ENCODE measurements at regions not wholly inside any gene's neighbourhood (a gene's known extent, or its start where the extent isn't known, plus 50 kb on each side); places are given as distances from the start of the nearest gene placed in this dataset.

DNA sequence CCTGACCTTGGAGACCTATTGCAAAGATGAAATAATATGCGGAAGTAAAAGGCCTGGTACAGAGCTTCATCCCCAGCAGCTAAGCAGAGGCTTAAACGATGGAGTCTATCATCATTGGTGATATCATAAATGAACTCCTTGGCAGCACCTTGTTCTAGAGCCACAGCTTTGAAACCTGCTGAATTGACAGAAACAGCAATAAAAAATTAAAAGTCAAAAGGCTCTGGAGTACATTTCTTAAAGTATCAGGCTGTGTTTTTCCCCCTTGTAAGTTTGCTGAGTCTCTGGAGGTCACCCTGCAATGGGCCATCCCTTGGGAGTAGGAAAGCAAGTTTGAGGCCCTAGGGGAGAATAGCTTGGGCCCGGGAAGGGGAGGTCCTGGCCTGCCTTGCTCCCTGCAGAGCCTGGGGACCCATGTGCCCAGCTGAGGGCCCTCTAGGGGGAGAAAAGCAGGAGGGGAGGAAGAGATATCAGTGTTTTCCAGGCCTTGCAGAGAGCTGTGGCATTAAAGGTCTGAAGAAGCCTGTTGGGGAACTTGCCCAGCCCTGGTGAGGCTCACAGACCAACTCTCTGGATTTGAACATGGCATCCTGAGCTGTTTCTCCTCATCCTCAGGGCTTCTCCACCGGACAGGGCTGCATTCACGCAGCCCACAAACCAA, 416.1 kb downstream of the ZNF536 start:
- Histone ChIP-seq H3K27me3 (ENCODE audit: insufficient read depth, low read length) (no peaks in the 10 kb centered on the region), H3K27ac (ENCODE audit: low read depth, low read length) (no peak overlapping the region), H3K36me3 (ENCODE audit: insufficient read depth, low read length) (no peaks in the 10 kb centered on the region), H3K4me3 (ENCODE audit: insufficient read depth, low read length) (no peak overlapping the region), H3K79me2 (ENCODE audit: insufficient read depth, low read length) (no peaks in the 10 kb centered on the region), H2AFZ (ENCODE audit: low read length) (no peak overlapping the region), H4K20me1 (ENCODE audit: insufficient read depth, low read length) (no peaks in the 10 kb centered on the region), H3K4me2 (ENCODE audit: insufficient read depth, low read length) (no peak overlapping the region), H3K9me3 (ENCODE audit: low read depth, low read length) (no peaks in the 10 kb centered on the region), H3K4me1 (ENCODE audit: insufficient read depth, low read length) (no peaks in the 10 kb centered on the region)
- DNase-seq (ENCODE audit: insufficient read length, low spot score, missing footprints), result no peak
- TF ChIP-seq, protein P1, sequence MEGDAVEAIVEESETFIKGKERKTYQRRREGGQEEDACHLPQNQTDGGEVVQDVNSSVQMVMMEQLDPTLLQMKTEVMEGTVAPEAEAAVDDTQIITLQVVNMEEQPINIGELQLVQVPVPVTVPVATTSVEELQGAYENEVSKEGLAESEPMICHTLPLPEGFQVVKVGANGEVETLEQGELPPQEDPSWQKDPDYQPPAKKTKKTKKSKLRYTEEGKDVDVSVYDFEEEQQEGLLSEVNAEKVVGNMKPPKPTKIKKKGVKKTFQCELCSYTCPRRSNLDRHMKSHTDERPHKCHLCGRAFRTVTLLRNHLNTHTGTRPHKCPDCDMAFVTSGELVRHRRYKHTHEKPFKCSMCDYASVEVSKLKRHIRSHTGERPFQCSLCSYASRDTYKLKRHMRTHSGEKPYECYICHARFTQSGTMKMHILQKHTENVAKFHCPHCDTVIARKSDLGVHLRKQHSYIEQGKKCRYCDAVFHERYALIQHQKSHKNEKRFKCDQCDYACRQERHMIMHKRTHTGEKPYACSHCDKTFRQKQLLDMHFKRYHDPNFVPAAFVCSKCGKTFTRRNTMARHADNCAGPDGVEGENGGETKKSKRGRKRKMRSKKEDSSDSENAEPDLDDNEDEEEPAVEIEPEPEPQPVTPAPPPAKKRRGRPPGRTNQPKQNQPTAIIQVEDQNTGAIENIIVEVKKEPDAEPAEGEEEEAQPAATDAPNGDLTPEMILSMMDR (IDR thresholded peaks at IDR 0.05; ENCODE audit: extremely low read depth, low read depth, low read length), result no peak

DNA sequence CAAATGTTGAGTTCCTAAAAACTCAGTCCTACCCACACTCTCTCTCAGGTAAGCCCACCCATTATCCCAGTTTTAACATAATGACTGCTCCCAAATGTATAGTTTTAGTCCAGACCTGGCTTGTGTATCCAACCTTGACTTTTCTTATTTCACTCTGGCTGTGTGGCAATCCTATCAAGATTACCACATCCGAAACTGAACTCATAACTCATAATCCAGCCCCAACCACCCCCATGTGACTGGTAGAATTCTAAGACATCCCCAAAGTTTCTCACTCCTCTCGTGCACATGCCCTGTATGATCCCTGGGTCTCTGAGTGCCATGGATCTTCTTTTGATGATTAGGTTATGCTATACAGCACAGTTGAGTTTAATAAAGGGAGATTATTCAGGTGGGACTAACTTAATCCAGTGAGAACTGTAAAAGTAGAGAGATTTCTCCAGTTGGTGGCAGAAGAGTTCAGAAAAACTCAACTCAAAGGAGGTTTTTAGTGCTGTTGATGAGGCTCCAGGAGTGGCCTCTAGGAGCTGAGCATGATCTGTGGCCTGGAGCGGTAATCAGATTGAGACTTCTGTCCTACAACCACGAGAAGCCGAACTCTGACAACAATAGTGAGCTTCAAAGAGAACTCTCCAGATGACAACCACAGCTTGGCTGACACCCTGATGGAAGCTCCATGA, 413.4 kb downstream of the ZNF536 start:
- Histone ChIP-seq H2AFZ (ENCODE audit: low read length) (no peak overlapping the region), H3K9me3 (ENCODE audit: low read depth, low read length) (no peaks in the 10 kb centered on the region), H3K4me1 (ENCODE audit: insufficient read depth, low read length) (no peaks in the 10 kb centered on the region), H3K79me2 (ENCODE audit: insufficient read depth, low read length) (no peaks in the 10 kb centered on the region), H3K36me3 (ENCODE audit: insufficient read depth, low read length) (no peaks in the 10 kb centered on the region), H3K27ac (ENCODE audit: low read depth, low read length) (no peak overlapping the region), H3K27me3 (ENCODE audit: insufficient read depth, low read length) (no peaks in the 10 kb centered on the region), H3K4me3 (ENCODE audit: insufficient read depth, low read length) (no peak overlapping the region), H3K4me2 (ENCODE audit: insufficient read depth, low read length) (no peak overlapping the region), H4K20me1 (ENCODE audit: insufficient read depth, low read length) (no peaks in the 10 kb centered on the region)
- DNase-seq (ENCODE audit: insufficient read length, low spot score, missing footprints), result no peak
- TF ChIP-seq, protein P1 (IDR thresholded peaks at IDR 0.05; ENCODE audit: extremely low read depth, low read depth, low read length), result no peak

DNA sequence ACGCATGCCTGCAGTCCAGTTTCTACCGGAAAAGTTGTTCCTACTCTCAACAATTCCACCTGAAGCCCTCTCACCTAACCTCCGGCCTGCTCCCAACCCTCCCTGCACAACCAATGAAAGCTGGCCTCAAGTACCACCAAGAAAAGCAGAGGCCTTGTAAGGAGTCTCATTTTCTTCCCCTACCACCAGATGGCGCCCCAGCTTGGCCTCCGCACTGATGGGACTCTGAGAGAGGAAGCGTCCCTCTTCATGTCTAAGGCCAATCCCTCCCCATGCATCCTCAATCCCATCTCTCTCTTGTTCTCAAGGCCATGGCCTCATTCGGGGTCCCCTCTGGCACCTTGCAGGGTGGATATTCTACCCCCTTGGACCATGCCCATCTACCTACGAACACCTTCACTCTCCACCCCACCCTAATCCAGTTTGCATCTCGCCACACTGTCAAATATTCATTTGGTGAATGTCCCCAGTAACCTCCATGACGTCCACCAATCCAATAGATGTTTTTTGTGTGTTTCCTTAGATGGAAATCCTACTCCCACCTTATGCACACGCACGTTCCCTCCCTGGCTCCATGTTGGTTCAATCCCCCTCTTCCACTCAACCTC, 412.8 kb downstream of the ZNF536 start:
- H2AFZ ChIP-seq (ENCODE audit: low read length), result no peak overlapping the region
- no peaks in the 10 kb centered on the region for H3K4me1 ChIP-seq (ENCODE audit: insufficient read depth, low read length)
- H3K4me2 ChIP-seq (ENCODE audit: insufficient read depth, low read length), result no peak overlapping the region
- H3K27ac ChIP-seq (ENCODE audit: low read depth, low read length), result no peak overlapping the region
- no peaks in the 10 kb centered on the region for H4K20me1 ChIP-seq (ENCODE audit: insufficient read depth, low read length)
- H3K79me2 ChIP-seq (ENCODE audit: insufficient read depth, low read length), result no peaks in the 10 kb centered on the region
- H3K36me3 ChIP-seq (ENCODE audit: insufficient read depth, low read length), result no peaks in the 10 kb centered on the region
- H3K9me3 ChIP-seq (ENCODE audit: low read depth, low read length), result no peaks in the 10 kb centered on the region
- H3K27me3 ChIP-seq (ENCODE audit: insufficient read depth, low read length), result no peaks in the 10 kb centered on the region
- TF ChIP-seq, protein P1 (IDR thresholded peaks at IDR 0.05; ENCODE audit: extremely low read depth, low read depth, low read length), result peak; percentile 51
- no peak overlapping the region for H3K4me3 ChIP-seq (ENCODE audit: insufficient read depth, low read length)
- peak; percentile 83 for DNase-seq (ENCODE audit: insufficient read length, low spot score, missing footprints)

DNA sequence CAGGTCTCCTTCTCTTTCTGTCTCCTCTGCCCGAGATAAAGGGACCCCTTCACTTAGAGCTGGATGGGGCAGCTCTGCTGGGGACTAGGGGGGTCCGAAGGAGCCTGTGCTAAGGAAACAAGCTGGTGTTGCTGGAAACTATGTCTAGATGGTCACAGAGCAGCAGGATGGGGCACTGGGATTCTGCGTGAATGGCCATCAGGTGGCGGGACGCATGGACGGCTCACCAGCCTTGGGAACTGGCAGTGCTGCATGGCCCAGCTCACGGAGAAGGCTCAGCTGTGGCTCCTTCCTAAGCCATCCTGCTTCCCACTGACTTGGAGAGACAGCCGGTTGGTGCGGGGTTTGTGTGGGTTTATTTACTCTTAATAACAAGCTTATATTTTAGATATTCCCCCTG, 411.8 kb downstream of the ZNF536 start:
- Histone ChIP-seq H3K36me3 (ENCODE audit: insufficient read depth, low read length) (no peaks in the 10 kb centered on the region), H2AFZ (ENCODE audit: low read length) (no peak overlapping the region), H3K4me1 (ENCODE audit: insufficient read depth, low read length) (no peaks in the 10 kb centered on the region), H3K79me2 (ENCODE audit: insufficient read depth, low read length) (no peaks in the 10 kb centered on the region), H3K27me3 (ENCODE audit: insufficient read depth, low read length) (no peaks in the 10 kb centered on the region), H3K4me2 (ENCODE audit: insufficient read depth, low read length) (no peak overlapping the region), H4K20me1 (ENCODE audit: insufficient read depth, low read length) (no peaks in the 10 kb centered on the region), H3K4me3 (ENCODE audit: insufficient read depth, low read length) (no peak overlapping the region), H3K27ac (ENCODE audit: low read depth, low read length) (no peak overlapping the region), H3K9me3 (ENCODE audit: low read depth, low read length) (no peaks in the 10 kb centered on the region)
- TF ChIP-seq, protein P1 (IDR thresholded peaks at IDR 0.05; ENCODE audit: extremely low read depth, low read depth, low read length), result no peak
- DNase-seq (ENCODE audit: insufficient read length, low spot score, missing footprints), result no peak
